ENCODE measurements at regions not wholly inside any gene's neighbourhood (a gene's known extent, or its start where the extent isn't known, plus 50 kb on each side); places are given as distances from the start of the nearest gene placed in this dataset.

DNA sequence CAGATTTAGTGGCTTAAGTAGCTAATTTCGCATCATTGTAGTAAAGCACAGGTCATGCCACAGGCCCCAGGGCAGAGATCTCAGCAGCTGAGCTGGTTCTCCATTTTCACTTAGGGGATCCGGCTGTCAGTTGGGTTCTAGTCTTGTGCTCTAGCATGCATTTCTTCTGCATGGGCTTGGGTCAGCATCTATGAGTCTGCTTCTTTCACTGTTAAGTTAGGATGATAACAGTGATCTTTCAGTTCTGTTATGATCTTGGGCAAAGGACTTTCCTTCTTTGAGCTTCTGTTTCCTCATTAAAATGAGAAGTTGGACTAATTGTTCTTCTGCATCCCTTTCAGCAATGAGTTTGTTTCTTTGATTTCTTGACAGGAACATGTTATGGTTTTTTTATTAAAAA, 123.6 kb upstream of the DNAH14 start:
- Histone ChIP-seq H2BK120ac (replicated peaks; ENCODE audit: low read depth, low read length) (no peak overlapping the region), H4K5ac (ENCODE audit: insufficient read length, low read depth, low read length) (no peak overlapping the region), H2AK5ac (ENCODE audit: low read depth, low read length) (no peak overlapping the region), H3K4ac (replicated peaks; ENCODE audit: insufficient read length, low read depth, low read length) (no peak overlapping the region), H4K8ac (ENCODE audit: extremely low read depth, insufficient read depth, low read length) (no peak overlapping the region), H3K18ac (ENCODE audit: extremely low read depth, low read length) (no peak overlapping the region), H3K56ac (replicated peaks; ENCODE audit: insufficient read length, low read depth, low read length) (no peak overlapping the region), H2BK15ac (ENCODE audit: low read length) (no peak overlapping the region), H4K20me1 (replicated peaks in 1 of 2; ENCODE audit: control insufficient read depth in 1 of 2, insufficient read depth in 2 of 2, low read length in 2 of 2) (no peaks in the 10 kb centered on the region), H3K27me3 (replicated peaks in 1 of 4; ENCODE audit: control insufficient read depth in 3 of 4, extremely low read depth in 1 of 4, insufficient read depth in 3 of 4, low read length in 3 of 4) (no peaks in the 10 kb centered on the region), H3K4me3 (ENCODE audit: extremely low read depth in 1 of 4, insufficient read depth in 2 of 4, low read depth in 3 of 4, low read length in 4 of 4) (no peak overlapping the region), H3K23ac (ENCODE audit: insufficient read length) (no peak overlapping the region), H3K4me1 (replicated peaks in 1 of 4; ENCODE audit: control insufficient read depth in 3 of 4, insufficient read depth in 4 of 4, low read length in 3 of 4) (peaks cover 0 to 13% (median 7%) of the 10 kb centered on the region in 4 experiments; a peak in 4 of 7 replicates), H3K79me1 (ENCODE audit: low read depth, low read length) (no peaks in the 10 kb centered on the region), H3K14ac (ENCODE audit: insufficient read length) (no peak overlapping the region), H3K79me2 (ENCODE audit: control insufficient read depth in 1 of 2, insufficient read depth in 2 of 2, low read length in 2 of 2) (no peaks in the 10 kb centered on the region), H3K23me2 (ENCODE audit: low read depth, low read length) (no peaks in the 10 kb centered on the region), H3K36me3 (ENCODE audit: control insufficient read depth in 2 of 4, insufficient read depth in 4 of 4, low read length in 3 of 4) (no peaks in the 10 kb centered on the region), H4K91ac (replicated peaks; ENCODE audit: insufficient read length, low read length) (no peak overlapping the region), H2BK12ac (ENCODE audit: low read depth, low read length) (no peak overlapping the region), H2AFZ (ENCODE audit: low read length) (no peak overlapping the region), H3K9me3 (ENCODE audit: insufficient read depth in 2 of 2, low read depth in 1 of 2, low read length in 1 of 2) (peaks cover 2 to 4% of the 10 kb centered on the region in 2 experiments; a peak in 2 of 4 replicates), H3K9ac (replicated peaks in 1 of 4; ENCODE audit: extremely low read depth in 1 of 4, low read depth in 3 of 4, low read length in 3 of 4) (no peak overlapping the region), H3K4me2 (ENCODE audit: insufficient read depth in 1 of 2, low read depth in 2 of 2, low read length in 2 of 2) (no peak overlapping the region), H3K27ac (ENCODE audit: low read depth, low read length) (no peak overlapping the region), H2BK5ac (ENCODE audit: low read depth, low read length) (no peak overlapping the region), H2BK20ac (ENCODE audit: low read length) (no peak overlapping the region)
- ChIA-PET CTCF (ENCODE audit: partially characterized antibody) (interaction anchor here (0.6 to 3.5 kb wide), 4 partner anchors 41 to 105 kb away, joined by 3 to 21 read pairs (median 3); no protein-coding TSS in a partner anchor), POLR2A (ENCODE audit: partially characterized antibody) (no interaction called here)
- DNase-seq (ENCODE audit: low read depth in 1 of 2, low spot score in 2 of 2) = no peak
- WGBS, 2 experiments (ENCODE audit: extremely low coverage in 1 of 2, insufficient coverage in 1 of 2, insufficient read length in 1 of 2, insufficient replicate concordance in 2 of 2, low coverage in 1 of 2, low lambda C conversion rate in 2 of 2, missing lambda C conversion rate in 1 of 2) = 97% methylated on average over 2 of the region's 2 CpGs; no CpG with 5 or more reads in 1 of the 2 experiments
- TF ChIP-seq CHD2 (IDR thresholded peaks at IDR 0.05; ENCODE audit: low read length) = no peak
- no peak for TF ChIP-seq EZH2 (IDR thresholded peaks at IDR 0.05; ENCODE audit: low read depth, low read length, severe bottlenecking)
- no peak for TF ChIP-seq BACH1 (IDR thresholded peaks at IDR 0.05; ENCODE audit: low read length)
- TF ChIP-seq HDAC6 (IDR thresholded peaks at IDR 0.05; ENCODE audit: low read depth, low read length) = no peak
- TF ChIP-seq POU5F1 (IDR thresholded peaks at IDR 0.05; ENCODE audit: low read depth, low read length) = no peak
- no peak for TF ChIP-seq RBBP5 (IDR thresholded peaks at IDR 0.05; ENCODE audit: borderline replicate concordance, low read depth, low read length)
- TF ChIP-seq SP4 (IDR thresholded peaks at IDR 0.05; ENCODE audit: low read length) = no peak
- FAIRE-seq = no peak
